Adrenal gland (tissue), 9 donors: ENCODE measurements at regions not wholly inside any gene's neighbourhood (a gene's known extent, or its start where the extent isn't known, plus 50 kb on each side); places are given as distances from the start of the nearest gene placed in this dataset.

Source experiments
- DNase-seq, 7 donors: peaks; one replicate each; pipeline ENCODE4 v3.0.0-alpha.2; 2019 to 2020
- H3K27ac ChIP-seq, 5 donors: fragments of 200-600 bp; sonication (generic) in 4 of 5; 1 replicate in 3 of 5; 2 replicates in 2 of 5; pipeline versions ENCODE4 v1.5.1 to v1.8.0; 2016 to 2020; ENCODE audit warnings: mild to moderate bottlenecking in 1 of 5
- H3K27me3 ChIP-seq: fragments of 200-600 bp; 2 replicates; pipeline ENCODE4 v1.8.0; 2021
- H3K36me3 ChIP-seq, 2 donors: fragments of 200-600 bp; replicated peaks in 1 of 2; 1 replicate in 1 of 2; 2 replicates in 1 of 2; pipeline versions ENCODE4 v1.5.1 to v1.8.0; 2018 to 2022
- H3K4me1 ChIP-seq, 2 donors: fragments of 200-600 bp; replicated peaks in 1 of 2; 1 replicate in 1 of 2; 2 replicates in 1 of 2; pipeline versions ENCODE4 v1.5.1 to v1.8.0; 2018 to 2021
- H3K4me3 ChIP-seq, 4 donors: fragments of 200-600 bp; sonication (generic) in 3 of 4; one replicate each; pipeline ENCODE4 v1.5.1; 2016 to 2018
- H3K9me3 ChIP-seq, 3 donors: fragments of 200-600 bp; sonication (generic) in 1 of 3; replicated peaks in 1 of 3; 1 replicate in 2 of 3; 2 replicates in 1 of 3; pipeline versions ENCODE4 v1.5.1 to v1.8.0; 2016 to 2021
- POLR2A ChIP-seq, 2 donors: fragments of 450-650 bp; IDR thresholded peaks; one replicate each; pipeline ENCODE4 v1.6.1; 2017; ENCODE audit warnings: antibody characterized with exemption in 2 of 2, mild to moderate bottlenecking in 2 of 2, moderate library complexity in 1 of 2
- WGBS, 4 donors: extraction: QIAGEN DNeasy Blood & Tissue Kit in 2 of 4; methylation state at CpG; one replicate each; pipeline versions ENCODE4 v1.1.5 to v1.1.7; 2013 to 2017; 5-methylcytosine and 5-hydroxymethylcytosine counted together
- intact Hi-C, 2 donors: fragments of 100-400 bp; cut with DNase I; formaldehyde crosslinking; loops; one replicate each; pipeline versions ENCODE4 v1.14.1 to v1.15.0; 2022 to 2023
- TF ChIP-seq, protein P1 (sequence below), 6 experiments: fragments of 450-650 bp in 4 of 6; fragments of 200-600 bp in 2 of 6; sonication (generic) in 1 of 6; IDR thresholded peaks; 1 replicate in 5 of 6; 2 replicates in 1 of 6; pipeline versions ENCODE4 v1.5.1 to v1.8.0; 2016 to 2021; ENCODE audit warnings: antibody characterized with exemption in 6 of 6, mild to moderate bottlenecking in 2 of 6, moderate library complexity in 1 of 6
- donor health status: healthy with polysubstance abuse.
- donor health status: Bipolar disorder and iron deficiency.
- donor health status: DM: yes; HTN: yes; CAD: no.
- donor health status: DM: no; HTN: no; CAD: no.
- donor health status: DM: no; HTN: no; CAD: no.

DNA sequence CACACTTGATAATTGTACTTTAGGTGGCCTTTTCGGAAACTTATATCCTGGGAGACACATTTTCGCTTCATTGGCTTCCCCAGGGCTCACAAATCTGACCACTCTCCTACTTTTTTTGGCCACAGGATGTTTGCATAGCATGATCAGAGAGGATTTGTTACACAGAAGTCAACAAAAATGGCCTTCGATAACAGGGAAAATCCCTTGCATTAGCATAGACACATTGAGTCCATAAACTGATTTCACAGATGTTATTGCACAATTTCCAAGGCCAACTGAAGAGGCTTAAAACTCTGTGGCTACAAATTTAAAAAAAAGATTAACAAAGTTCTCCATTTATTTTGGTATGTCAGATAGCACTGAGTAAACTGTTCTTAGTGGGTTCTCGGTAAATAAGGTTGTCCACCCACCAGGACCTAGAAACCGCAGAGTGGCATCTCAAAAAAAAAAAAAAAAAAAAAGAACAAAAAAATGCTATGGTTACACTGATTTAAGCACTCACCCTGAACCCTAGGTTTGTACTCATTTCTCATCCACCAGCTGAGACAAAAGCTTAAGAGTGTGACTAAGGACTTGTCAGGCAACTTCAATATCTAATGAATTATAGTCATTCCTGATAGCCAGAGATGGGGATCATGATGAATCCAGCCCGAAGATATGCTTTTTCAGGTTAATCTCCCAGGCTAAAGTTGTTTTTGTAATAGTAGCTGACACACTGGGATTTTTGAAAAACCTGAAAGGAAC, 188.9 kb upstream of the SYNPR start:
- DNase-seq, result no peak
- 48 to 62% (median 57%) methylated on average over 6 of the region's 6 CpGs for WGBS, 4 donors
- no peaks in the 10 kb centered on the region for H3K36me3 ChIP-seq
- intact Hi-C loops, result no loop called here
- TF ChIP-seq POLR2A (IDR thresholded peaks at IDR 0.05), result no peak
- TF ChIP-seq, protein P1, sequence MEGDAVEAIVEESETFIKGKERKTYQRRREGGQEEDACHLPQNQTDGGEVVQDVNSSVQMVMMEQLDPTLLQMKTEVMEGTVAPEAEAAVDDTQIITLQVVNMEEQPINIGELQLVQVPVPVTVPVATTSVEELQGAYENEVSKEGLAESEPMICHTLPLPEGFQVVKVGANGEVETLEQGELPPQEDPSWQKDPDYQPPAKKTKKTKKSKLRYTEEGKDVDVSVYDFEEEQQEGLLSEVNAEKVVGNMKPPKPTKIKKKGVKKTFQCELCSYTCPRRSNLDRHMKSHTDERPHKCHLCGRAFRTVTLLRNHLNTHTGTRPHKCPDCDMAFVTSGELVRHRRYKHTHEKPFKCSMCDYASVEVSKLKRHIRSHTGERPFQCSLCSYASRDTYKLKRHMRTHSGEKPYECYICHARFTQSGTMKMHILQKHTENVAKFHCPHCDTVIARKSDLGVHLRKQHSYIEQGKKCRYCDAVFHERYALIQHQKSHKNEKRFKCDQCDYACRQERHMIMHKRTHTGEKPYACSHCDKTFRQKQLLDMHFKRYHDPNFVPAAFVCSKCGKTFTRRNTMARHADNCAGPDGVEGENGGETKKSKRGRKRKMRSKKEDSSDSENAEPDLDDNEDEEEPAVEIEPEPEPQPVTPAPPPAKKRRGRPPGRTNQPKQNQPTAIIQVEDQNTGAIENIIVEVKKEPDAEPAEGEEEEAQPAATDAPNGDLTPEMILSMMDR (IDR thresholded peaks at IDR 0.05), result no peak
- no peaks in the 10 kb centered on the region for H3K4me1 ChIP-seq
- H3K9me3 ChIP-seq, result no peaks in the 10 kb centered on the region
- no peaks in the 10 kb centered on the region for H3K27me3 ChIP-seq
- H3K27ac ChIP-seq, result no peak overlapping the region
- H3K4me3 ChIP-seq, result no peak overlapping the region

DNA sequence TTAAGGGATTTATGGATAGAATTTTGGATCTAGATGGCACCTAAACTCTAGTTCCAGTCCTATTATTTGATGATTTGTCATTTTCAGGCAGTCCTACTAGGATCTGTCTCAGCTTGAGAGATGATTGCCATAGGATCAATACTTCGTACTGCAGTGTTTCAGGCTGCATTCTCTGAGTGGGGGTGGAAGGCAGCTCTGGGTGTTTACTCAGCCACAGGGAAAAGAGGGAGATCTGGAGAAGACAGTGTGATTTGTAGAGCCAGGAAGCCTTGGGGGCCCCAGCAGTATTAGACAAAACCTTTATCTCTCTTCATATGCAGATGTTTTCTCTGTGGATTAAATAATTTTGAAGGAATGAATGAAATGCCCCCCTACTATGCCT, 188.4 kb upstream of the SYNPR start:
- Histone ChIP-seq H3K9me3 (no peaks in the 10 kb centered on the region), H3K4me3 (no peak overlapping the region), H3K36me3 (no peaks in the 10 kb centered on the region), H3K27me3 (no peaks in the 10 kb centered on the region), H3K4me1 (no peaks in the 10 kb centered on the region), H3K27ac (no peak overlapping the region)
- TF ChIP-seq POLR2A (IDR thresholded peaks at IDR 0.05), result no peak
- TF ChIP-seq, protein P1 (IDR thresholded peaks at IDR 0.05), result no peak
- 7 to 46% (median 27%) methylated on average over 1 of the region's 1 CpG for WGBS, 4 donors
- intact Hi-C loops, result no loop called here
- DNase-seq, result no peak

DNA sequence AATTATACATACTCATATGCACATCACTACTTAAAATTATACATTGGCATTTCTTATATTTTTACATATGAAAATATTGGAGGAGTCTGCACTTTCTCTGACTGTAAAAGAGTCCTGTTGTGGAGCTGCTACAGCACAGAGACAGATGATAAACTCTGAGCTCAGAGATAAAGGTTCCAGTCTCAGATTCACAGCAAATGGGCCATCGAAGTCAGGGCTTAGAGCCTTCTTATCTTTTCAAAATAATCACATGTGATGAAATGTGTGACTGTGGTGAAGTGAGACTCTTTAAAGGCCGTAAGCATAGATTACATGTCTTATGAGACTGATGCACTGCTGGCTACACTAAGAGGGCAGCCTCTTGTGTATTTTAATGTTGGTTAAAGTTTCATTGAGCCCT, 187.5 kb upstream of the SYNPR start:
- no peaks in the 10 kb centered on the region for H3K36me3 ChIP-seq
- no peak for DNase-seq
- intact Hi-C loops, result no loop called here
- H3K27ac ChIP-seq, result no peak overlapping the region
- H3K4me3 ChIP-seq, result no peak overlapping the region
- no peaks in the 10 kb centered on the region for H3K27me3 ChIP-seq
- TF ChIP-seq POLR2A (IDR thresholded peaks at IDR 0.05), result no peak
- TF ChIP-seq, protein P1 (IDR thresholded peaks at IDR 0.05), result no peak
- H3K4me1 ChIP-seq, result no peaks in the 10 kb centered on the region
- 24 to 38% (median 30%) methylated on average over 2 of the region's 2 CpGs for WGBS, 4 donors
- H3K9me3 ChIP-seq, result no peaks in the 10 kb centered on the region

DNA sequence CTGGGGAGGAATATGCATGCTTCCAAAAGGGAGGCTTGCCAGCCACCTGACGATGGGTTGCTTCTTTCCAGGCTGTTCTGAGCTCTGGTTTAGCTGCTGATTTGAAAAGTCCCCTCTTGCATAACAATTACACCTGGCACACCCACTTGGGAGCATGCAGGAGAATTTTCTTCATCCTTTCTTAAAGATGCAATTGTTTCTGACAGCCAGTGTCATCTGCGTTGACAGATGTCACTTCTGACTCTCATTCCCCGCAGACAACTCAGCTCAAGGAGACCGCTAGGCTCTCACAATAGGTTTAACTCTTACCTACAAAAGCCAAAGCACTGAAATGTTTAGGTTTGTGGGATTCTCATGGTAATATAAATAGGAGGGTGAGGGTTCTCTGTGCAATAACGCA, 185.6 kb upstream of the SYNPR start:
- H3K4me3 ChIP-seq, result no peak overlapping the region
- no peaks in the 10 kb centered on the region for H3K27me3 ChIP-seq
- TF ChIP-seq, protein P1 (IDR thresholded peaks at IDR 0.05), result no peak
- TF ChIP-seq POLR2A (IDR thresholded peaks at IDR 0.05), result no peak
- DNase-seq, result no peak
- 59 to 75% (median 68%) methylated on average over 5 of the region's 5 CpGs for WGBS, 4 donors
- no peaks in the 10 kb centered on the region for H3K4me1 ChIP-seq
- intact Hi-C loops, result no loop called here
- no peak overlapping the region for H3K27ac ChIP-seq
- no peaks in the 10 kb centered on the region for H3K9me3 ChIP-seq
- no peaks in the 10 kb centered on the region for H3K36me3 ChIP-seq
